Hepatocyte (in vitro differentiated cells): ENCODE measurements at regions not wholly inside any gene's neighbourhood (a gene's known extent, or its start where the extent isn't known, plus 50 kb on each side); places are given as distances from the start of the nearest gene placed in this dataset.

Experiments used
- DNase-seq: peaks from one replicate; pipeline ENCODE4 v3.0.0-alpha.2; 2016; ENCODE audit warnings: low spot score
- H2AFZ ChIP-seq: fragments of 200-600 bp; sonication (generic); 2 replicates; pipeline ENCODE4 v1.6.0; 2016; ENCODE audit warnings: antibody characterized with exemption, mild to moderate bottlenecking
- H3K27ac ChIP-seq: fragments of 200-600 bp; sonication (generic); 2 replicates; pipeline ENCODE4 v1.5.1; 2016; ENCODE audit warnings: mild to moderate bottlenecking
- H3K27me3 ChIP-seq: fragments of 200-600 bp; sonication (generic); 2 replicates; pipeline ENCODE4 v1.6.1; 2016
- H3K36me3 ChIP-seq: fragments of 200-600 bp; sonication (generic); replicated peaks from 2 replicates; pipeline ENCODE4 v1.5.1; 2016; ENCODE audit warnings: low read depth; ENCODE audit not compliant: insufficient read depth
- H3K4me1 ChIP-seq: fragments of 200-600 bp; sonication (generic); 2 replicates; pipeline ENCODE4 v1.5.1; 2016; ENCODE audit warnings: mild to moderate bottlenecking, moderate library complexity; ENCODE audit not compliant: insufficient read depth
- H3K4me2 ChIP-seq: fragments of 200-600 bp; sonication (generic); 2 replicates; pipeline ENCODE4 v1.6.0; 2016
- H3K4me3 ChIP-seq: fragments of 200-600 bp; sonication (generic); 2 replicates; pipeline ENCODE4 v1.5.1; 2016; ENCODE audit warnings: mild to moderate bottlenecking
- H3K79me2 ChIP-seq: fragments of 200-600 bp; sonication (generic); 2 replicates; pipeline ENCODE4 v1.6.0; 2017; ENCODE audit warnings: mild to moderate bottlenecking
- H3K9me2 ChIP-seq: fragments of 200-600 bp; sonication (generic); replicated peaks from 2 replicates; pipeline ENCODE4 v1.6.0; 2017; ENCODE audit warnings: mild to moderate bottlenecking; ENCODE audit not compliant: insufficient read depth
- H3K9me3 ChIP-seq: fragments of 200-600 bp; sonication (generic); 2 replicates; pipeline ENCODE4 v1.5.1; 2016; ENCODE audit warnings: low read depth, mild to moderate bottlenecking
- H4K20me1 ChIP-seq: fragments of 200-600 bp; sonication (generic); 2 replicates; pipeline ENCODE4 v1.6.0; 2016; ENCODE audit warnings: mild to moderate bottlenecking; ENCODE audit not compliant: insufficient read depth, poor library complexity, severe bottlenecking
- EZH2 ChIP-seq: fragments of 200-600 bp; sonication (generic); IDR thresholded peaks from 2 replicates; pipeline ENCODE4 v1.6.1; 2016; ENCODE audit warnings: antibody characterized with exemption, mild to moderate bottlenecking, borderline replicate concordance
- EZH2phosphoT487 ChIP-seq: fragments of 200-600 bp; sonication (generic); IDR thresholded peaks from one replicate; pipeline ENCODE4 v1.6.1; 2018; ENCODE audit warnings: antibody characterized with exemption, mild to moderate bottlenecking, low read depth, moderate library complexity; ENCODE audit not compliant: unreplicated experiment, severe bottlenecking
- WGBS: methylation state at CpG from one replicate; pipeline ENCODE4 v1.1.6; 2016; ENCODE audit warnings: low lambda C conversion rate; ENCODE audit errors: missing lambda C conversion rate; 5-methylcytosine and 5-hydroxymethylcytosine counted together
- TF ChIP-seq, protein P1 (sequence below): fragments of 200-600 bp; sonication (generic); IDR thresholded peaks from 2 replicates; pipeline ENCODE4 v1.5.1; 2016; ENCODE audit warnings: antibody characterized with exemption, mild to moderate bottlenecking; ENCODE audit not compliant: poor library complexity

DNA sequence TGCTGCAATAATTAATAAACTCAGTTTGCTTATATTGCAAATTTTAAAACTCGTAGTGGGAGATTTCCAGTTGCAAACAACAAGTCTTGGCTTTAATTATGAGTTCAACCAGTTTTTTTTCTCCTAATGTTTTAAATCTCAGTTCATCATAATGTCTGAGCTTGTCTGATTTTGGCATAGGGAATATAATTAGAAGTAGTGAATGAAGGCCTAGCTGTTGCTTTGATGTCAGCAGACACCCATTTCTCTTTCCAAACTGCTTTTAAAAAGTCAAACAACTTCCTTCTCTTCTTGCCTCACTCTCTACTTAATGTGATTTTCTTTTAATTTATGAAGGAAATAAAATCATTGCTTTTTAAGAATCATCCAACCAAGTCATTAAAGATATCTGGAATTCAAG is 1462.1 kb downstream of the DPP10 start:
- no peak overlapping the region for H3K4me2 ChIP-seq
- DNase-seq, result no peak
- H3K9me2 ChIP-seq, result no peaks in the 10 kb centered on the region
- no peaks in the 10 kb centered on the region for H3K4me1 ChIP-seq
- H4K20me1 ChIP-seq, result no peaks in the 10 kb centered on the region
- 75% methylated on average over 1 of the region's 1 CpG for WGBS
- H3K27ac ChIP-seq, result no peak overlapping the region
- no peak overlapping the region for H3K4me3 ChIP-seq
- no peaks in the 10 kb centered on the region for H3K36me3 ChIP-seq
- TF ChIP-seq EZH2phosphoT487, result no peak
- TF ChIP-seq, protein P1, sequence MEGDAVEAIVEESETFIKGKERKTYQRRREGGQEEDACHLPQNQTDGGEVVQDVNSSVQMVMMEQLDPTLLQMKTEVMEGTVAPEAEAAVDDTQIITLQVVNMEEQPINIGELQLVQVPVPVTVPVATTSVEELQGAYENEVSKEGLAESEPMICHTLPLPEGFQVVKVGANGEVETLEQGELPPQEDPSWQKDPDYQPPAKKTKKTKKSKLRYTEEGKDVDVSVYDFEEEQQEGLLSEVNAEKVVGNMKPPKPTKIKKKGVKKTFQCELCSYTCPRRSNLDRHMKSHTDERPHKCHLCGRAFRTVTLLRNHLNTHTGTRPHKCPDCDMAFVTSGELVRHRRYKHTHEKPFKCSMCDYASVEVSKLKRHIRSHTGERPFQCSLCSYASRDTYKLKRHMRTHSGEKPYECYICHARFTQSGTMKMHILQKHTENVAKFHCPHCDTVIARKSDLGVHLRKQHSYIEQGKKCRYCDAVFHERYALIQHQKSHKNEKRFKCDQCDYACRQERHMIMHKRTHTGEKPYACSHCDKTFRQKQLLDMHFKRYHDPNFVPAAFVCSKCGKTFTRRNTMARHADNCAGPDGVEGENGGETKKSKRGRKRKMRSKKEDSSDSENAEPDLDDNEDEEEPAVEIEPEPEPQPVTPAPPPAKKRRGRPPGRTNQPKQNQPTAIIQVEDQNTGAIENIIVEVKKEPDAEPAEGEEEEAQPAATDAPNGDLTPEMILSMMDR, result no peak
- no peak for TF ChIP-seq EZH2
- H2AFZ ChIP-seq, result no peak overlapping the region
- no peaks in the 10 kb centered on the region for H3K79me2 ChIP-seq
- H3K9me3 ChIP-seq, result no peaks in the 10 kb centered on the region
- no peaks in the 10 kb centered on the region for H3K27me3 ChIP-seq

DNA sequence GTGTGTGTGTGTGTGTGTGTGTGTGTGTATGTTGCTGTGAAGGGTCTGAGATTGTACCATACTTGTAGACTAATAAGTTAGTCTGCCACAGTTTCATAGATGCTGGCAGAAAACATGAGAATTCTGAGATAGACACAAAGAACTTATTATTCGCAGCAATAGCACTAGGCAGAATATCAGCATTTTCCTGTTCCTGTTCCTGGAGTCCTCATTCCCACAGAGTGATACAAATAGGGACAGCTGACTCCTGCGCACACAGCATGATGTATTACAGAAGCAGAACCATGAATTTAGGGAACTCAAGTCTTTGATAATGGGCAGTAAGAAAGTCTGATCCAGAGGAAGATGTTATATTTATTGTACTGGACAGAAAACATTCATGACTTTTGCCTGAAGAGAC is 1466.3 kb downstream of the DPP10 start:
- no peaks in the 10 kb centered on the region for H3K27me3 ChIP-seq
- H3K27ac ChIP-seq, result no peak overlapping the region
- H3K4me2 ChIP-seq, result no peak overlapping the region
- H2AFZ ChIP-seq, result no peak overlapping the region
- 85% methylated on average over 2 of the region's 2 CpGs for WGBS
- H3K79me2 ChIP-seq, result no peaks in the 10 kb centered on the region
- no peaks in the 10 kb centered on the region for H3K36me3 ChIP-seq
- TF ChIP-seq EZH2 (no peak), EZH2phosphoT487 (no peak)
- TF ChIP-seq, protein P1, result no peak
- H4K20me1 ChIP-seq, result no peaks in the 10 kb centered on the region
- H3K4me1 ChIP-seq, result no peaks in the 10 kb centered on the region
- H3K4me3 ChIP-seq, result no peak overlapping the region
- no peak for DNase-seq
- H3K9me2 ChIP-seq, result no peaks in the 10 kb centered on the region
- no peaks in the 10 kb centered on the region for H3K9me3 ChIP-seq

DNA sequence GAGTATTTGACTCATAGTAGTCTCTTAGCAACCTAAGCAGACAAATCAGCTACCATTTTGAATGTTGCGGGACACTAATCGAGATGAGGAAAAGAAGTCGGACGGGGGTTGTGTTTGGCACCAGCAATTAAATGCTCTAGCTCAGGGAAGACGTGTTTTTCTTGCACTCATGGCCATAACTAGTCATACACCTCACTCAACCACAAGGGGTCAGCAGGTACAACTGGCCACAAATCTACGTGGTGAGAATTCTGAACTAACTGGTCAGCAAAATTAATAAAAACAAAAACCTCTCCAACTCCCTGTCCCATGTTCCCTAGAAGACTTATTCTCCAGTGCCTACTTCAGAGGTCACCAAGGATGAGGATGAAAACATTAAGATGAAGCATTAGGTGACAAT is 1467.8 kb downstream of the DPP10 start:
- no peaks in the 10 kb centered on the region for H3K79me2 ChIP-seq
- no peak for TF ChIP-seq EZH2
- TF ChIP-seq EZH2phosphoT487, result no peak
- TF ChIP-seq, protein P1, result peak; percentile 48
- WGBS, result 67% methylated on average over 6 of the region's 6 CpGs

DNA sequence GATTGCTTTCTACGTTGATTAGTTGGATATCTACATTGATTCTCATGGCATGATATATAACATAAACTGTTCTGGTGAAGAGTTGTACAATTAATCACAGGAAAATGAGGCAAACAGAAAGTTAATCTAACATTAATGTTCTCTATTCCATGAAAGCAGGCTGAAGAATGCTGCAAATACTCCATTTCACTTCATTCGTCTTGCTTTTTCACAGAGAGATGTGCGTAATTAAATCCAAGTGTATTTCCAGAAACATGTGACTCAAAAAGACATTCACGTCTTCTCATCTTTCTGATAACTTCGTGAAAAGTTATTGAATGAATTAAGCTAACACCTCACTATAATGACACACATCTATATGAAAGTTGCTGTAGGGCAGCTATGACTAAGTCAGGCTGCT is 1471.5 kb downstream of the DPP10 start:
- DNase-seq, result no peak
- H3K27ac ChIP-seq, result no peak overlapping the region
- H3K4me3 ChIP-seq, result no peak overlapping the region
- H2AFZ ChIP-seq, result no peak overlapping the region
- H3K79me2 ChIP-seq, result no peaks in the 10 kb centered on the region
- no peak for TF ChIP-seq EZH2
- TF ChIP-seq, protein P1, result no peak
- TF ChIP-seq EZH2phosphoT487, result no peak
- WGBS, result 75% methylated on average over 5 of the region's 5 CpGs
- H3K9me2 ChIP-seq, result no peaks in the 10 kb centered on the region
- H4K20me1 ChIP-seq, result no peaks in the 10 kb centered on the region
- no peaks in the 10 kb centered on the region for H3K9me3 ChIP-seq
- H3K27me3 ChIP-seq, result no peaks in the 10 kb centered on the region
- no peaks in the 10 kb centered on the region for H3K36me3 ChIP-seq
- no peak overlapping the region for H3K4me2 ChIP-seq
- no peaks in the 10 kb centered on the region for H3K4me1 ChIP-seq

More for the DNA sequence above, 1467.8 kb downstream of the DPP10 start:
- H3K4me2 ChIP-seq, result no peak overlapping the region
- H3K4me1 ChIP-seq, result no peaks in the 10 kb centered on the region
- H3K27me3 ChIP-seq, result no peaks in the 10 kb centered on the region
- no peaks in the 10 kb centered on the region for H4K20me1 ChIP-seq
- DNase-seq, result peak; percentile 37
- H3K4me3 ChIP-seq, result no peak overlapping the region
- no peaks in the 10 kb centered on the region for H3K36me3 ChIP-seq
- H3K9me2 ChIP-seq, result no peaks in the 10 kb centered on the region
- H3K9me3 ChIP-seq, result no peaks in the 10 kb centered on the region
- H2AFZ ChIP-seq, result no peak overlapping the region
- H3K27ac ChIP-seq, result no peak overlapping the region
